ENCODE measurements at regions not wholly inside any gene's neighbourhood (a gene's known extent, or its start where the extent isn't known, plus 50 kb on each side); places are given as distances from the start of the nearest gene placed in this dataset.
"Not testable (repeated sequence)": the region's sequence is repeated elsewhere in the genome, so short reads cannot be mapped to it uniquely, and the experiment has no call there.

DNA sequence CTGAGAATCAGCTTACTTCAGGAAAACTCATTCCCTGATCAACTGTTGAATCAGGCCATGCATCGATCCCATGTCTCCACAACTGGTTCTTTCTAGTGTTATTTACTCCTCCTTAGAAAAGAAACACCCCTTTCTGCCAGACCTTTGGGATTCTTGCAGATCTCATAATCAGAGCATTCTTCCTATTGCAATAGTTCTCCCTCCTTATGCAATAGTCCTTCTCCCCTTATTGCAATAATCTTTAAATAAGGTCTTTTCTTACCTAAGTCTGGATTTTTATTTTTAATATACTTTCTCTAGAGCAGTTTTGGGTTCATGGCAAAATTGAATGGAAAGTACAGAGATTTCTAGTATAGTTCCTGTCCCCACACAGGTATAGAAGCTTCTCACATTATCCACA is 141.9 kb upstream of the SGO1 start:
- DNase-seq (ENCODE audit: low read depth in 2 of 2) = no peak

DNA sequence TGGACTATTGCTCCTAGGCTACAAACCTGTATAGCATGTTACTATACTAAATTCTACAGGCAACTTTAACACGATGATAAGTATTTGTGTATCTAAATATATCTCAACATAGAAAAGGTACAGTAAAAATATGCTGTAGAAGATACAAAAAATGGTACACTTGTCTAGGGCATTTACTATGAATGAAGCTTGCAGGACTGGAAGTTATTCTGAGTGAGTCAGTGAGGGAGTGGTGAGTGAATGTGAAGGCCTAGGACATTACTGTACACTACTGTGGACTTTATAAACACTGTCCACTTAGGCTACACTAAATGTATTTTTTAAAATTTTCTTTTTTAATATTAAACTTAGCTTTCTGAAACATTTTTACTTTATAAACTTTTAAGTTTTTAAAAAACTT is 140.5 kb upstream of the SGO1 start:
- no peak for DNase-seq (ENCODE audit: low read depth in 2 of 2)

DNA sequence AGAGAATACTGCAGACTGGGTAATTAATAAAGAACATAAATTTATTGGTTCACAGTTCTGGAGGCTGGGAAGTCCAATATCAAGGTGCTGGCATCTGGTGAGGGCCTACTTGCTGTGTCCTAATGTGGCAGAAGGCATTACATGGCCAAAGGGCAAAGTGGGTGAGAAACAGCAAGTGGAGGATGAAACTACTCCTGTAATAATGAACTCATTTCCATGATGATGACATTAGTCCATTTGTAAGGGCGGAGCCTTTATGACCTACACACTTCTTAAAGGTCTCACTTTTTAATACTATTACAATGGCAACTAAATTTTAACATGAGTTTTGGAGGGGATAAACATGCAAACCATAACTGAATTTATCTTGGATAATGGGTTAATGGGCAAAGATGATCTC is 139.6 kb upstream of the SGO1 start:
- no peak for DNase-seq (ENCODE audit: low read depth in 2 of 2)

DNA sequence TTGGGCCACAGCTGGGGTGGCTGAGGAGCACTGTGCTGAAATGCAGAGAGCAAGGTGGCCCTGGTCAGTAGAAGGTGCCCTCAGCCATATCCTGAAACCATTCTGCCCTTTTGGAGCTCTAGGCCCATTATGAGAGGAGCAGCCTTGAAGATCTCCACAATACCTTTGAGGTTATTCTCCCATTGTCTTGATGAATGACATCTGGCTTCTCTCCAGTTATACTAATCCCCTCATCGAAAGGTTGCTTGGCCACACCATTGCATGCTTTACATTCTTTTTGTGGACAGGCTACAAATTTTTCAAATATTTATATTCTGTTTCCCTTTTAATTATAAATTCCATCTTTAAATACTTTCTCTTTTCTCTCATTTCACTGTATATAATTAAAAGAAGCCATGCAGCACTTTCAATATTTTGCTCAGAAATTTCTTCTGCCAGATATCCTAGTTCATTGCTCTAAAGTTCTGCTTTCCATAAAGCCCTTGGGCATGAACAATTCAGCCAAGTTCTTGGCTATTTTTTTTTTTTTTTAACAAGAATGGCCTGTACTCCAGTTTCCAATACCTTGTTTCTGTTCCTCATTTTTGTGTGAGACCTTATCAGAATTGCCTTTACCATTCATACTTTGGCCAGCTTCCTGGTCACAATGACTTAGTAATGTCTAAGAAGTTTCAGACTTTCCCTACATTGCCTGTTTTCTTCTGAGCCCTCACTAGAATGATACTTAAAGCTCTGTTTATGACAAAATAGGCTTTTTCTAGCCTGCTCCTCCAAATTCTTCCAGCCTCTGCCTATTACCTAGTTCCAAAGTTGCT is 138.9 kb upstream of the SGO1 start:
- DNase-seq (ENCODE audit: low read depth in 2 of 2) = no peak

DNA sequence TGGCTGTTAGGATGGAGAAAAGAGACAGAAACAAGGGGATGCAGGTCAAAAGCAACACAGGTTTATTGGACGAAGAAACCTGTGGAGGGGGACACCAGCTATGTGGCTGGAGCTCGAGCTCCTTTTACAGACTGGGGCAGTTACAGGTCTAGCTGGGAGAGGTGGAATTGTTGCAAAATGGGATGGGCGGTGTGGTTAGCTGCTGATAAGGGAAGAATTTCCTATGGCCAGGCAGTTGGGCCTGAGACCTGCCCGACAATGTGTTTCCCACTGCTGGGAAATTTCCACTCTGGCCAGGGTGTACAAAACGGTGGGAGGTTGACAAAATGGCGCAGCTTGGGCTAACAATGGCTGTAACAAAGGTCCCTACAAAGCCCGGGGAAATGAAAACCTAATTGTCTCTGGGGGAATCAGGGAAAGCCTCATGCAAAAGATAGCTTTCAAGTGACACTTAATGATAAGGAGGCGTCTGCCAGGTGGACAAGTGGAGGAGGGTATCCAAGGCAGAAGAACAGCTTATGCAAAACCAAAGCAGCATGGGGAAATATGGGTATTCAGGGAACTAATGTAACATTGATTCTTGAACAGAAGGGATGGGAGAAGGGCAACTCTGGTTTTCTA is 137.4 kb upstream of the SGO1 start:
- DNase-seq (ENCODE audit: low read depth in 2 of 2) = no peak

DNA sequence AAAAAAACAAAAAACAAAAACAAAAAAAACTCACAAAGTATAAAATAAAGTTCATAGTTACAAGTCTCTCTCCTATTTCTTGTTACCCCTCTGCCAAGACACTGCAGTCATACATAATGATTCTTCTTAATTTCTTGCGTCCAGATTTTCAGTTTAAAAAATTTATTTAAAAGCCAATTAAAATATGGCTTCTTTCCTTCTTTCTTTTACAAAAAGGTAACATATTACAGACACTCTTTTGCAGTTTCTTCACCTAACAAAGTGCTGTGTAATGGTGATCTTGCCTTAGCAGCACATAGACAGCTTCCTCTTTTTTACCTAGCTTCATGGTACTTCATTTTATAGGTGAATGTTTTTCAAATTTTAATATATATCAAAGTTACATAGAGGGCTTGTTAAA is 136.1 kb upstream of the SGO1 start:
- DNase-seq (ENCODE audit: low read depth in 2 of 2) = no peak

DNA sequence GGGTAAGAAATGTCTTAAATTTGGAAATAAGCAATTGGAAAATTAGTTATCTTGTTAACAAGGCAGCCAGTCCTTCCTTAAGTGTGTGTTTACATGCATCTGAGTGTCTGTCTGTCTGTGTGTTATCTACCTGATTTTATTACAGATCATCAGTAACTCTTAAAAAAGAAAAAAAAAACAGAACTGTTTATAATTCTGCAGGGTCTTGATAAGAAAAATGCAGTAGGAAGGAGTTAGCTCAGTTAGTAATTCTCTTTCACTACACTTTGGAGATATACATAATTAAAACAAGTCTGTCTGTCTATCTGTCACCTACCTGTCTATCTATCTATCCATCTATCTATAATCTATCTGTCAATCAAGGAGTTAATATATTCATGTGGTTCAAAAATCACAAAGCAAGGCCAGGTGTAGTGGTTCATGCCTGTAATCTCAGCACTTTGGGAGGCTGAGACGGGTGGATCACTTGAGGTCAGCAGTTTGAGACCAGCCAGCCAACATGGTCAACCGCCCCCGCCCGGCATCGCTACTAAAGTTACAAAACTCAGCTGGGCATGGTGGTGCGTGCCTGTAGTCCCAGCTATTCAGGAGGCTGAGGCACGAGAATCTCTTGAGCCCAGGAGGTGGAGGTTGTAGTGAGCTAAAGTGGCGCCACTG is 135.5 kb upstream of the SGO1 start:
- DNase-seq (ENCODE audit: low read depth in 2 of 2) = no peak

DNA sequence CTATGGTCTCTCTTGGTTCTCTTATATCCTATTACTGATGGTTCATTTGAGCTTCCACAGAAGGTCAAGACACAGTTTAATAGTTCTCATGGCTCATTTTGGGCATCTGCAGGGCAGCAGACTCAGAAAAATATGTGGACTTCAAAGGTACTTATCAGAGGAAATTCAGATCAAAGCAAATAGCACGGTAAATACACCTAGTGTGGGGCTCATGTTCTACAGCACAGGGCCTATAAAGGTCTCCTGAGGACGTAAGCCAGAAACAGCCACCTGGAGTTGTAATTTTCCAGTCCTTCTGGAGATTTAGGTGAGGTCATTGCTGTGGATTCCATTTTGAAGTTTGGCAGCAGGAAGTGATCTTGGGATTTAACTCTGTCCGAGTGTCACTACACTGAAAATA is 134.5 kb upstream of the SGO1 start:
- no peak for DNase-seq (ENCODE audit: low read depth in 2 of 2)

DNA sequence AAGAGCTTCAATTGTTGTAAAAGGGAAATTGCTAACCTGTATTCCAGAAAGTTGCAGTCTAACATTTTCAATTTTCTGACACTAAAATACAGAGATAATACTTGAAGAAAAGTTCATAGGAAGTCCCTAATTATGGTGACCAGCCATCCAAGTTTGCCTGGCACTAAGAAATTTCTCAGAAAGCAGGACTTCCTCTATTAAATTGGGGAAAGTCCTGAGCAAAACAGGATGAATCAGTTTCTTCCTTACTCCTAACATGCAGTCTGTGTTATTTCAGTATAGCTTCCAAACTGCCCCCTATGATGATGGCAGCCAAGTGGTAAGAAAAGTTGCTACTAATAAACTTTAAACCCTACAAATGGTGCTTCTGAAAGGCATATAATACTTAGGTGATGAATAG is 133.5 kb upstream of the SGO1 start:
- no peak for DNase-seq (ENCODE audit: low read depth in 2 of 2)

DNA sequence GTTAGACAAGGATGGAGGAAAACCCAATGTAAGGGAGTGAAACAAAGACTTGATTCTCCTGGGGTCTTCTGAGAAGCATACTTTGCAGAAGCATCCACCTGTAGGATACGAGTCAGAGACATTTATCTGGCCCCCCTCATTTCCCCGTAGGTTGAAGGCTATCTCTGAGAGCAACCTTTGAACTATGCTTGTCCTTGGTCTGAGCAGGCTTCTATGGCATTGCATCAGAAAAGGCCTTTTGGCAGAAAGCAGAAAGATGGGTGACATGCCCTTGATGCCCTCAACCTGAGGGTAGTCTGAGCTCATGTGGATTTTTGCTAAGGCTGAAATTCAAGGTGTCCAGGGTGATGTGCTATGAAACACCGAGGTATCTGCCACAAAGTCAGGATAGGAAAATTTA is 131.6 kb upstream of the SGO1 start:
- no peak for DNase-seq (ENCODE audit: low read depth in 2 of 2)

DNA sequence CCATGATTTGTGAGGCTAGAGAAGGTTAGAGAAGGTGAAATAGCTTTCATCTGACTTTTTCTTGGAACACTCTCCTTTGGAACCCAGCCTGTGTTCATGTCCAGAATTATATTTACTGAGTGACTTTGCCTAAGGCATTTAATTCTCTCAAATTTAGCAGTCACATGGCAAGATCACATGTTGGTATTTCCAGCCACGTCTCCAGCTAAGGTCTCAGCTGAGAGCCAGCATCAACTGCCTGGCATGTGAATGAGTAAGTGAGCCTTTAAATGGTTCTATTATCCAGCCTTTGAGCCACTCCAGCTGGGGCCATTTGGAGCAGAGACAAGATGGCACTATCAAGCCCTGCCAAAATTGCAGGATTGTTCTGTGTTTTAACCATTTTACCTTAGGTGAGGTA is 130.2 kb upstream of the SGO1 start:
- DNase-seq (ENCODE audit: low read depth in 2 of 2) = no peak

DNA sequence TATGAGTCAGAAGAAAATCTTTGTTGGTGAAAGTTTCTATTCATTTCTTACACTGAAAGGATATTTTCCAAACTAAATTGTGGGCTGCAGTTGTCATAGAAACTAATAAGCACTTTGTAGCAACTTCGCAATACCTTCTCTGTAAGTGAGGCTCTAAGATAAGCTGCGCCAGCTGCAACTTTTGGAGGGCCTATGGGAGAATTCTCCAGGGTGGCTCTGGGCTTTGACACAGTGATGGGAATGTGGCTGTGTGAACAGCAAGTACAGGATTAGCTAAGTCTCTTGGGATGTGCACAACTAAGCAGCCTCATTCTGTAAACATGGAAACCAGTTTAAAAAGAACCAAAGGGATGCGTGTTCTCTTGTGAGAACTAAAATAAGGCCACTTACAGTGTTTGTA is 124.6 kb upstream of the SGO1 start:
- no peak for DNase-seq (ENCODE audit: low read depth in 2 of 2)

DNA sequence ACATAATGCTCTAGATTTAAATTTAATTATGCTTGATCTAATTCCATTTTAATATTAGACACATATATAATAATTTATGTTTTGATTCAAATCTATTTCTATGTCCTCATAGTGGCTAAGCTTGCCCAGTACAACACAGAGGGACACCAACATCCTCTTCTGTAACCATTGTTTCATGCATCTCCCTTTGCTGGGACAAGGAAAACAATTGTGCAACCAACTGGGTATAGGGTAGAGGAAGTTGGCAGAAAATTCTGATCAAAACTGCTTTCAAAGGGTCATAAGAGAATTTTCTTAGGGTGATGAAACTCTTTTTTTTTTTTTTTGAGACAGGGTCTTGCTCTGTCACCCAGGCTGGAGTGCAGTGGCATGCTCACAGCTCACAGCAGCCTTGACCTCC is 121.4 kb upstream of the SGO1 start:
- no peak for DNase-seq (ENCODE audit: low read depth in 2 of 2)

DNA sequence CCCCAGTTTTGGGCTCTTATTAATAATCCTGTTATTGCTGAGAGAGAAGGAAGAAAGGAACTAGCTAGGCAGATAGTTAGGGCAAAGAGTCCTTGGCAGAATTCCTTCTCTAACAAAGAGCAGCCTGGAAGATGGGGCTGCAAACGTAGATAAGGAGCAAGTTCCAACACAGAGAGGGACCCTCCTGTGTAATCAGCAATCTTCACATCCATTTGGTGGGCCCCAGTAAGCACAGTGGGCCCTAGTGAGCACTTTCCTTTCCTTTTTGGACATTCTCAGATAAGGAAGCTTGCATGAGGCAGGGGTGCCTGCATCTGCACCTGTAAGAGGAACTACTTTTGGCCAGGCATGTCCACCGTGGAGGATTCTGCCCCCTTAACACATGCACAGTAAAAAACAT is 119.6 kb upstream of the SGO1 start:
- no peak for DNase-seq (ENCODE audit: low read depth in 2 of 2)

DNA sequence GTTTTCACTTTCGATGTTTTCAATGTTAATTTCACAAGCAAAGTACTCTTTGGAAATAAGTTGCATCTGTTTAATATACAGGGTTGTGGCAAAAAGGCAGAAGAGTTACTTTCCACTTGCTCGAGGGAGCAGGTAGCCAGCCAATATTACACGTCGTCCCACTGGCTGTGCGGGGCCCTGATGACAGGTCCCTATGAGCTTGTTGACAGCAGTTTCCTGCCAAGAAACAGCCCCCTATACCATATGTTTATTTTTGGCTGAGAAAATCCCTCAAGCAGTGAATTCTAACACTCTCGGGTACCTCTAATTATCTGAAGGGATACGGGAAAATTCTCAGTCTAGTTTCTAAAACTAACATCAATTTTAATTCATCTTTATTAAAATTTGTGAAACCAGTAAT is 116.8 kb upstream of the SGO1 start:
- DNase-seq (ENCODE audit: low read depth in 2 of 2) = no peak

DNA sequence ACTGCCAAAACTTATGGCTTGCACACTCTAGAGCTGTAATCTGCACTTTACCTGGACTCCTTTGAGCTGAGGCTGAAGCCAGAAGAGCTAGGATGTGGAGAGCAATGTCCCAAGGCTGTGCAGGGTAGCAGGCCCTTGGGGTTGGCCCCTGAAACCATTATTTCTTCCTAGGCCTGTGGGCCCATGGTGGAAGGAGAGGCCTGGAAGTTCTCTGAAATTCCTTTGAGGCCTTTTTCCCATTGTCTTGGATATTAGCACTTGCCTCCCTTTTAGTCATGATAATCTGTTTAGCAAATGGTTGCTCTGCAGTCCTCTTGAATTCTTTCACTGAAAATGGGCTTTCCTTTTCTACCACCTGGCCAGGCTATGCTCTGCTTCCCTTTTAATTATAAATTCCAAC is 102.0 kb upstream of the SGO1 start:
- DNase-seq (ENCODE audit: low read depth in 2 of 2) = no peak

DNA sequence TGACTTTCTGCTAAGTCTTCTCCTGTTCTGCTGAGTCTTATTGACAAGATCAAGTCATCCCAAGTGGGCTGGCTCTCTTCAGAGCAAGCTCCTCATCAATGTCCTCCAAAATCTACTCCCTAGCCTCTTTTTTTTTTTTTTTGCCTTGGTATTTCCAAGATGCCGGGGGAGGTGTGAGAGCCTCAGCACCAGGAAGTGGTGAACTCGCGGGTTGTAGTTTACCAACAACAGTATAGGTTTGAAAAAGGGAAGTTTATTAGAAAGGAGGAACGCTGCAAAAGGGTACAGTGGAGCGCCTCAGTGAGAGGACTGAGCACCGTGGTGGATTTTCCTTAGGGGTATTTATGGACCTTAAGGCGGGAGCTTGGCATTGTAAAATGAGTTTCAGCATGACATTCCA is 94.3 kb upstream of the SGO1 start:
- no peak for DNase-seq (ENCODE audit: low read depth in 2 of 2)

DNA sequence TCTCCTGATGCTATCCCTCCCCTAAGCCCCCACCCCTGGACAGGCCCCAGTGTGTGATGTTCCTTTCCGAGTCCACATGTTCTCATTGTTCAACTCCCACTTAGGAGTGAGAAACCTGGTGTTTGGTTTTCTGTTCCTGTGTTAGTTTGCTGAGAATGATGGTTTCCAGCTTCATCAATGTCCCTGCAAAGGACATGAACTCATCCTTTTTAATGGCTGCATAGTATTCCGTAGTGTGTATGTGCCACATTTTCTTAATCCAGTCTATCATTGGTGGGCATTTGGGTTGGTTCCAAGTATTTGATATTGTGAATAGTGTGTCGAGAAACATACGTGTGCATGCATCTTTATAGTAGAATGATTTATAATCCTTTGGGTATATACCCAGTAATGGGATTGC is 80.0 kb upstream of the SGO1 start:
- DNase-seq (ENCODE audit: low read depth in 2 of 2) = not testable (repeated sequence)

DNA sequence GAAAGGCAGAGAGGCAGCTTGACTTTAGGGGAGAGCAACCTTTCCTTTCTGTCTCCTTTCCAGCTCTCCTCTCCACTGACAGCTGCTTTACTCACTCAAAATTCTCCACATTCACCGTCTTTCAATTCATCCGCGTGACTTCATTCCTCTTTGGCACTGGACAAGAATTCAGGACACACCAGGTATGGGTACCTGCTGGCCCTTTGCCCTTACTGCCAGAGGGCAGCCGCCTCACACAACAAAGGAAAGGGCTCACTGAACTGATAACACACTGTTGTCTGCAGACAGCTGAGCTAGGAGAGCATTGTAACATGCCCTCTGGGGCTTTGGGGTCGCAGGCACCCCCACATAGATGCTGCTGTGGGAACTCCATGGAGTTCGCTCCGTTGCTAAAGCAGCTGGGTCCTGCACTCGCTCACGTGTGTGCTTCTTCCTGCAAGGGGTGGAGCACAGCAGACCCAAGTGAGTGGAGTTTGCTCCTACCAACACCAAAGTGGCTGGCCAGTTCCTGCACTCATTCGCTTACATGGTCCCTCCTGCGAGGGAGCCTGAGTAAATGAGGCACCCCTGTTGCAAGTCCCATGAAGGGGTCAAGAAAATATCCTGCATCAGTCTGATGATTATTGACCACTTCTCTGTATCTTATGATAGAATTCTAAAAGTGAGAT is 79.0 kb upstream of the SGO1 start:
- no peak for DNase-seq (ENCODE audit: low read depth in 2 of 2)

DNA sequence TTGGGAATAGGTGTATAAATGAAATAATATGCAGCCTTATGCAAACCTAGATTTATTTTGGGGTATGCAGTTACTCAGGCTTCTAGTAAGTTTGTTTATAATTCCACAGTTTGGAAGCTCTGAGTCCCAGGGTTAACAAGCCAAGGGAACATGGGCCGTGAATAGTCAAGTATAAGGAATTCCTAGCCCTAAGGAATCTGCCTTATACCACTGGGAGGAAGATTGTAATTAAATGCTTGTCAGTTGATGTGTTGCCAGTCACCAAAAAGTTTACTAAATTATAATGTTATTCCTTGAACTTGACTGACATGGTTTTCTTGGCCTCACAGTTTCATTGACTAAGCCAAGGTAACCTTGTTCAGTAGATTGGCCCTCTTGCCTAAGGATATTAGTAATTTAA is 72.4 kb upstream of the SGO1 start:
- DNase-seq (ENCODE audit: low read depth in 2 of 2) = no peak

DNA sequence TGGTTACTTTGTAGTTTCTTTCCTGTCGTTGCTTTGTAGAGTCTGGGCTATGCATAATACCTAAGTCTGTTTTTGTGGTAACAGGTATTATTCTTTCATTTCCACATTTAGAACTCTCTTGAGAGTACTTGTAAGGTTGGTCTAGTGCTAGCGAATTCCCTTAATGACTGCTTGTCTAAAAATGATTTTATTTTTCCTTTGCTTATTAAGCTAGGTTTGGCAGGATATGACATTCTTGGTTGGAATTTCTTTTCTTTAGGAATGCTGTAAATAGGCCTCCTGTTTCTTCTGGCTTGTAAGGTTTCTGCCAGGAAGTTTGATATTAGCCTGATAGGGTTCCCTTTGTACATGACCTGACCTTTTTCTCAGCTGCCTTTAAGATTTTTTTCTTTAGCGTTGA is 70.1 kb upstream of the SGO1 start:
- no peak for DNase-seq (ENCODE audit: low read depth in 2 of 2)

DNA sequence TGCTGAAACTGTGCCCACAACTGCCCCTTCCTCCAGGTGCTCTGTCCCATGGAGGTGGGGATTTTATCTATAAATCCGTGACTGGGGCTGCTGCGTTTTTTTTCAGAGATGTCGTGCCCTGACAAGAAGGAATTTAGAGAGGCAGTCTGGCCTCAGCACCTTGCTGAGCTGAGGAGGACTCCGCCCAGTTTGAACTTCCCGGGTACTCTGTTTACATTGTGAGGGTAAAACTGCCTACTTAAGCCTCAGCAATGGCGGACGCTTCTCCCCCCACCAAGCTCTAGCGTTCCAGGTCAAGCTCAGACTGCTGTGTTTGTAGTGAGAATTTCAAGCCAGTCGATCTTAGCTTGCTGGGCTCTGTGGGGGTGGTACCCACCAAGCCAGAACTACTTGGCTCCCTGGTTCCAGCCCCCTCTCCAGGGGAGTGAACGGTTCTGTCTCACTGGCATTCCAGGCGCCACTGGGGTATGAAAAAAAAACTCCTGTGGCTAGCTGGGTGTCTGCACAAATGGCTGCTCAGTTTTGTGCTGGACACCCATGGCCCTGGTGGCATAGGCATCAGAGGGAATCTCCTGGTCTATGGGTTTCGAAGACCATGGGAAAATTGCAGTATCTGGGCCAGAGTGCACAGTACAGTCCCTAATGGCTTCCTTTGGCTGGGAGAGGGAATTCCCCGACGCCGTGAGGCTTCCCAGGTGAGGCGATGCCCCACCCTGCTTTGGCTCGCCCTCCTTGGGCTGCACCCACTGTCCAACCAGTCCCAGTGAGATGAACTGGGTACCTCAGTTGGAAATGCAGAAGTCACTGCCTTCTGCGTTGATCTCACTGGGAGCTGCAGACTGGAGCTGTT is 68.5 kb upstream of the SGO1 start:
- no peak for DNase-seq (ENCODE audit: low read depth in 2 of 2)

Data from stimulated activated CD4-positive, alpha-beta T cell treated with anti-CD3 and anti-CD28 coated beads, Interleukin-12 subunit alpha, Interleukin-12 subunit beta, amount 100 ng/mL, for 24 hours (primary cell).